Left lobe of liver (tissue), 2 donors: ENCODE measurements at regions not wholly inside any gene's neighbourhood (a gene's known extent, or its start where the extent isn't known, plus 50 kb on each side); places are given as distances from the start of the nearest gene placed in this dataset.
A peak's percentile ranks its signal among the peaks of the same experiment; 100 is the strongest.

Source experiments
- ATAC-seq: fragments of 200-7000 bp; cut with Tn5 transposase; one replicate; pipeline ENCODE4 v1.9.1; 2020; ENCODE audit warnings: mild to moderate bottlenecking, moderate library complexity
- DNase-seq: peaks from one replicate; pipeline ENCODE4 v3.0.0-alpha.2; 2020; ENCODE audit warnings: low spot score
- donor health status: DM: no; HTN: no; CAD: no; lungs with moderate emphysema.
- donor health status: DM: no; HTN: yes; CAD: no.

- no peak for DNase-seq
- peak; percentile 33 for ATAC-seq
Observed at GRCh38 chr12:93128332-93128707, 199.2 kb upstream of the EEA1 start.

- DNase-seq (no peak), ATAC-seq (no peak)
Observed at GRCh38 chr12:93130366-93131054, 201.4 kb upstream of the EEA1 start.

- ATAC-seq (no peak), DNase-seq (no peak)
Observed at GRCh38 chr12:93133361-93133760, 204.3 kb upstream of the EEA1 start.

- DNase-seq: no peak
- peak; percentile 17 for ATAC-seq
Observed at GRCh38 chr12:93134175-93134890, 205.2 kb upstream of the EEA1 start.

GRCh38 chr12:93134893-93135285, 205.8 kb upstream of the EEA1 start:
- peak; percentile 82 for DNase-seq
- peak; percentile 88 for ATAC-seq

- ATAC-seq (peak; percentile 49), DNase-seq (no peak)
Observed at GRCh38 chr12:93135286-93136239, 206.5 kb upstream of the EEA1 start.

- ATAC-seq: peak; percentile 14
- DNase-seq: no peak
Observed at GRCh38 chr12:93136253-93137055, 207.4 kb upstream of the EEA1 start.

- ATAC-seq (peak; percentile 58), DNase-seq (no peak)
Observed at GRCh38 chr12:93137656-93138612, 208.8 kb upstream of the EEA1 start.

- DNase-seq (no peak), ATAC-seq (no peak)
Observed at GRCh38 chr12:93139028-93139665, 210.1 kb upstream of the EEA1 start.

GRCh38 chr12:93140325-93140724, 211.2 kb upstream of the EEA1 start:
- ATAC-seq (peak; percentile 6), DNase-seq (no peak)

- DNase-seq: no peak
- ATAC-seq: no peak
Observed at GRCh38 chr12:93140801-93141200, 211.7 kb upstream of the EEA1 start.

- no peak for ATAC-seq
Observed at GRCh38 chr12:93142881-93143280, 213.8 kb upstream of the EEA1 start.

GRCh38 chr12:93144109-93144508, 215.0 kb upstream of the EEA1 start:
- DNase-seq: no peak
- ATAC-seq: no peak

More at GRCh38 chr12:93142881-93143280, 213.8 kb upstream of the EEA1 start:
- no peak for DNase-seq

GRCh38 chr12:93145086-93145485, 216.0 kb upstream of the EEA1 start:
- ATAC-seq (peak; percentile 62), DNase-seq (no peak)

- no peak for DNase-seq
- no peak for ATAC-seq
Observed at GRCh38 chr12:93146263-93146939, 217.3 kb upstream of the EEA1 start.

- DNase-seq: no peak
- ATAC-seq: no peak
Observed at GRCh38 chr12:93146970-93147369, 217.9 kb upstream of the EEA1 start.

- ATAC-seq (no peak), DNase-seq (no peak)
Observed at GRCh38 chr12:93148412-93148811, 219.3 kb upstream of the EEA1 start.

GRCh38 chr12:93149229-93149628, 220.1 kb upstream of the EEA1 start:
- DNase-seq (no peak), ATAC-seq (no peak)
